ENCODE measurements at regions not wholly inside any gene's neighbourhood (a gene's known extent, or its start where the extent isn't known, plus 50 kb on each side); places are given as distances from the start of the nearest gene placed in this dataset.

GRCh38 chr6:27129095-27129815, 118.2 kb upstream of the PRSS16 start:
- TF ChIP-seq CTCF (IDR thresholded peaks at IDR 0.05; ENCODE audit: poor library complexity, severe bottlenecking) = no peak
- TF ChIP-seq TAF1 (IDR thresholded peaks at IDR 0.05; ENCODE audit: low read depth) = no peak
- TF ChIP-seq REST (IDR thresholded peaks at IDR 0.05; ENCODE audit: borderline replicate concordance) = no peak
- TF ChIP-seq RAD21 (conservative IDR thresholded peaks at IDR 0.05) = no peak
- no peak for TF ChIP-seq POLR2AphosphoS5 (IDR thresholded peaks at IDR 0.05)
- no peak for TF ChIP-seq EP300 (conservative IDR thresholded peaks at IDR 0.05; ENCODE audit: poor library complexity, severe bottlenecking)
- no peaks in the 10 kb centered on the region for H3F3A ChIP-seq (ENCODE audit: insufficient read depth, low read length, poor library complexity, severe bottlenecking)
- no peak overlapping the region for H3K9ac ChIP-seq (ENCODE audit: low read length)
- no peak overlapping the region for H3K4me3 ChIP-seq (ENCODE audit: low read length)
- no peak overlapping the region for H2AFZ ChIP-seq (ENCODE audit: low read depth, low read length)
- no peaks in the 10 kb centered on the region for H4K20me1 ChIP-seq (ENCODE audit: insufficient read depth)
- no peaks in the 10 kb centered on the region for H3K9me3 ChIP-seq (ENCODE audit: low read length)
- no peaks in the 10 kb centered on the region for H3K36me3 ChIP-seq (ENCODE audit: insufficient read depth, low read length)
- H3K27me3 ChIP-seq (ENCODE audit: insufficient read depth, low read depth, low read length) = no peaks in the 10 kb centered on the region
- H3K79me2 ChIP-seq (replicated peaks; ENCODE audit: insufficient read depth, low read length) = no peaks in the 10 kb centered on the region
- H3K9me2 ChIP-seq (ENCODE audit: insufficient read depth, low read length) = no peaks in the 10 kb centered on the region
- no peak overlapping the region for H3K27ac ChIP-seq (ENCODE audit: low read length)
- H3K4me2 ChIP-seq (ENCODE audit: low read length) = no peak overlapping the region

- TF ChIP-seq REST (IDR thresholded peaks at IDR 0.05; ENCODE audit: borderline replicate concordance) (no peak), SMC3 (conservative IDR thresholded peaks at IDR 0.05; ENCODE audit: poor library complexity) (no peak)
- H3K4me3 ChIP-seq (ENCODE audit: low read length) = no peak overlapping the region
- no peaks in the 10 kb centered on the region for H3F3A ChIP-seq (ENCODE audit: insufficient read depth, low read length, poor library complexity, severe bottlenecking)
- H3K4me2 ChIP-seq (ENCODE audit: low read length) = no peak overlapping the region
- H3K27ac ChIP-seq (ENCODE audit: low read length) = no peak overlapping the region
- no peaks in the 10 kb centered on the region for H3K79me2 ChIP-seq (replicated peaks; ENCODE audit: insufficient read depth, low read length)
- H3K9ac ChIP-seq (ENCODE audit: low read length) = no peak overlapping the region
- H3K36me3 ChIP-seq (ENCODE audit: insufficient read depth, low read length) = no peaks in the 10 kb centered on the region
- H3K9me3 ChIP-seq (ENCODE audit: low read length) = no peaks in the 10 kb centered on the region
- H2AFZ ChIP-seq (ENCODE audit: low read depth, low read length) = no peak overlapping the region
- no peaks in the 10 kb centered on the region for H3K27me3 ChIP-seq (ENCODE audit: insufficient read depth, low read depth, low read length)
- no peaks in the 10 kb centered on the region for H4K20me1 ChIP-seq (ENCODE audit: insufficient read depth)
- H3K9me2 ChIP-seq (ENCODE audit: insufficient read depth, low read length) = no peaks in the 10 kb centered on the region
Observed at GRCh38 chr6:27129917-27130316, 117.6 kb upstream of the PRSS16 start.
